Left ventricle myocardium inferior (tissue), 1 donor: ENCODE measurements at regions not wholly inside any gene's neighbourhood (a gene's known extent, or its start where the extent isn't known, plus 50 kb on each side); places are given as distances from the start of the nearest gene placed in this dataset.

Source experiments
- DNase-seq: peaks from one replicate; pipeline ENCODE4 v3.0.0-alpha.2; 2020
- H3K27ac ChIP-seq: fragments of 200-600 bp; replicated peaks from 2 replicates; pipeline ENCODE4 v1.8.0; 2021
- H3K27me3 ChIP-seq: fragments of 200-600 bp; 2 replicates; pipeline ENCODE4 v1.8.0; 2021; ENCODE audit warnings: low read depth
- H3K36me3 ChIP-seq: fragments of 200-600 bp; 2 replicates; pipeline ENCODE4 v1.8.0; 2021
- H3K4me1 ChIP-seq: fragments of 200-600 bp; 2 replicates; pipeline ENCODE4 v1.8.0; 2021
- H3K4me3 ChIP-seq: fragments of 200-600 bp; 2 replicates; pipeline ENCODE4 v1.8.0; 2021; ENCODE audit warnings: mild to moderate bottlenecking, moderate library complexity
- H3K9me3 ChIP-seq: fragments of 200-600 bp; replicated peaks from 2 replicates; pipeline ENCODE4 v1.8.0; 2021
- CTCF ChIP-seq: fragments of 200-600 bp; IDR thresholded peaks from 2 replicates; pipeline ENCODE4 v1.8.0; 2021; ENCODE audit warnings: antibody characterized with exemption, mild to moderate bottlenecking, borderline replicate concordance
- intact Hi-C: fragments of 100-400 bp; cut with micrococcal nuclease; formaldehyde crosslinking; loops from one replicate; pipeline ENCODE4 v1.11.0; 2022
- donor health status: DM: no; HTN: yes; CAD: no; lungs with severe emphysema.

GRCh38 chr6:81843302-81843701 lies 90.8 kb upstream of the TENT5A start:
- H3K36me3 ChIP-seq, result no peaks in the 10 kb centered on the region
- H3K4me1 ChIP-seq, result peaks cover 20% of the 10 kb centered on the region
- H3K4me3 ChIP-seq, result no peak overlapping the region
- no peak for DNase-seq
- H3K27me3 ChIP-seq, result no peaks in the 10 kb centered on the region
- H3K27ac ChIP-seq, result no peak overlapping the region
- H3K9me3 ChIP-seq, result no peaks in the 10 kb centered on the region
- intact Hi-C loops, result no loop called here
- TF ChIP-seq CTCF, result no peak

GRCh38 chr6:81842254-81842653 lies 89.8 kb upstream of the TENT5A start:
- intact Hi-C loops, result no loop called here
- no peak for TF ChIP-seq CTCF
- no peaks in the 10 kb centered on the region for H3K36me3 ChIP-seq
- no peaks in the 10 kb centered on the region for H3K27me3 ChIP-seq
- H3K27ac ChIP-seq, result peak overlapping the region; percentile 27
- DNase-seq, result no peak
- no peaks in the 10 kb centered on the region for H3K9me3 ChIP-seq
- no peak overlapping the region for H3K4me3 ChIP-seq
- H3K4me1 ChIP-seq, result peaks cover 23% of the 10 kb centered on the region

GRCh38 chr6:81838724-81839426 lies 86.4 kb upstream of the TENT5A start:
- intact Hi-C loops, result no loop called here
- DNase-seq, result no peak
- no peak for TF ChIP-seq CTCF
- no peaks in the 10 kb centered on the region for H3K27me3 ChIP-seq
- H3K36me3 ChIP-seq, result no peaks in the 10 kb centered on the region
- H3K4me1 ChIP-seq, result peaks cover 22% of the 10 kb centered on the region
- H3K4me3 ChIP-seq, result no peak overlapping the region
- peaks cover 6% of the 10 kb centered on the region for H3K9me3 ChIP-seq
- no peak overlapping the region for H3K27ac ChIP-seq

GRCh38 chr6:81838031-81838430 lies 85.5 kb upstream of the TENT5A start:
- H3K4me3 ChIP-seq, result no peak overlapping the region
- peaks cover 6% of the 10 kb centered on the region for H3K9me3 ChIP-seq
- peaks cover 30% of the 10 kb centered on the region for H3K4me1 ChIP-seq
- no peak for DNase-seq
- H3K36me3 ChIP-seq, result no peaks in the 10 kb centered on the region
- H3K27ac ChIP-seq, result peak overlapping the region; percentile 3
- no peak for TF ChIP-seq CTCF
- no peaks in the 10 kb centered on the region for H3K27me3 ChIP-seq
- intact Hi-C loops, result no loop called here

- TF ChIP-seq CTCF, result peak; percentile 20
- intact Hi-C loops, result no loop called here
- Histone ChIP-seq H3K9me3 (peaks cover 6% of the 10 kb centered on the region), H3K27ac (peak overlapping the region; percentile 84), H3K27me3 (no peaks in the 10 kb centered on the region), H3K4me1 (peaks cover 25% of the 10 kb centered on the region), H3K4me3 (no peak overlapping the region), H3K36me3 (no peaks in the 10 kb centered on the region)
- DNase-seq, result peak; percentile 58
These were observed 81.7 kb upstream of the TENT5A start for GRCh38 chr6:81834141-81834681.
